ENCODE measurements at regions not wholly inside any gene's neighbourhood (a gene's known extent, or its start where the extent isn't known, plus 50 kb on each side); places are given as distances from the start of the nearest gene placed in this dataset.

DNA sequence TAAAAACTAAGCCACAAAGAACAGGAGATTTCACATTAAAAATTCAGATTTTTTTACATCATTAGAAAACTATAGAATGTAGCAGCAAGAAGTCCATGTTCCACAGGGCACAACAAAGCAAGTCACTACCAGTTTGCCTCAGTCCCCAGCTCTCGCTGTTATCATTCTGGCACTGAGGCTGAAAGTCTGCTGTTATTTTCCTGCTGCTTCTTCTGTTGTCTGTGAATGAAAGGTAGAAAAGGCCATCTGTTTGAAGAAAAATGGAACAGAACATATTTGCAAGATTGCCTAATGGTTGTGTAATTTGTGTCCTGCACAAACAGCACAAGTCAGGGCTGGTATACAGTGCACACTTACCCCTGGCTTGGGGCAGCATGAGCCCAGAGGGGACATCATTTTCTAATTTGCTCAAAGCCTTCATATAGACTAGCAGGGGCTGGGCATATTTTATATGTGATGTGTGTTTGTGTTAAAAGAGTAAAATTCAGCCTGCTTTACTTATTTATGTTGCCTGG lies 105.6 kb upstream of the COG2 start:
- no peak for DNase-seq (ENCODE audit: low spot score)
- POLR2A ChIA-PET (ENCODE audit: low non-redundant PET) = no interaction called here
- Histone ChIP-seq H3K27me3 (replicated peaks; ENCODE audit: insufficient read depth, low read depth, low read length, poor library complexity) (peaks cover 4% of the 10 kb centered on the region), H3K9me3 (ENCODE audit: low read depth, low read length, poor library complexity, severe bottlenecking) (no peaks in the 10 kb centered on the region), H3K4me1 (ENCODE audit: insufficient read depth, low read length, poor library complexity, severe bottlenecking) (no peaks in the 10 kb centered on the region), H3K27ac (ENCODE audit: low read depth, low read length, poor library complexity, severe bottlenecking) (no peak overlapping the region), H3K36me3 (ENCODE audit: insufficient read depth, low read length, poor library complexity, severe bottlenecking) (no peaks in the 10 kb centered on the region), H3K4me3 (ENCODE audit: low read depth, low read length, poor library complexity, severe bottlenecking) (no peak overlapping the region)
- intact Hi-C loops (cut with micrococcal nuclease; ENCODE audit: unreplicated experiment) = no loop called here
- BruUV-seq (replicated peaks) = no TSS peak
- TF ChIP-seq EZH2 (IDR thresholded peaks at IDR 0.05; ENCODE audit: borderline replicate concordance, low read depth, low read length, poor library complexity, severe bottlenecking) = no peak
- TF ChIP-seq, protein P1, sequence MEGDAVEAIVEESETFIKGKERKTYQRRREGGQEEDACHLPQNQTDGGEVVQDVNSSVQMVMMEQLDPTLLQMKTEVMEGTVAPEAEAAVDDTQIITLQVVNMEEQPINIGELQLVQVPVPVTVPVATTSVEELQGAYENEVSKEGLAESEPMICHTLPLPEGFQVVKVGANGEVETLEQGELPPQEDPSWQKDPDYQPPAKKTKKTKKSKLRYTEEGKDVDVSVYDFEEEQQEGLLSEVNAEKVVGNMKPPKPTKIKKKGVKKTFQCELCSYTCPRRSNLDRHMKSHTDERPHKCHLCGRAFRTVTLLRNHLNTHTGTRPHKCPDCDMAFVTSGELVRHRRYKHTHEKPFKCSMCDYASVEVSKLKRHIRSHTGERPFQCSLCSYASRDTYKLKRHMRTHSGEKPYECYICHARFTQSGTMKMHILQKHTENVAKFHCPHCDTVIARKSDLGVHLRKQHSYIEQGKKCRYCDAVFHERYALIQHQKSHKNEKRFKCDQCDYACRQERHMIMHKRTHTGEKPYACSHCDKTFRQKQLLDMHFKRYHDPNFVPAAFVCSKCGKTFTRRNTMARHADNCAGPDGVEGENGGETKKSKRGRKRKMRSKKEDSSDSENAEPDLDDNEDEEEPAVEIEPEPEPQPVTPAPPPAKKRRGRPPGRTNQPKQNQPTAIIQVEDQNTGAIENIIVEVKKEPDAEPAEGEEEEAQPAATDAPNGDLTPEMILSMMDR (conservative IDR thresholded peaks at IDR 0.05; ENCODE audit: low read depth, low read length) = no peak
- CTCF ChIA-PET = no interaction called here

DNA sequence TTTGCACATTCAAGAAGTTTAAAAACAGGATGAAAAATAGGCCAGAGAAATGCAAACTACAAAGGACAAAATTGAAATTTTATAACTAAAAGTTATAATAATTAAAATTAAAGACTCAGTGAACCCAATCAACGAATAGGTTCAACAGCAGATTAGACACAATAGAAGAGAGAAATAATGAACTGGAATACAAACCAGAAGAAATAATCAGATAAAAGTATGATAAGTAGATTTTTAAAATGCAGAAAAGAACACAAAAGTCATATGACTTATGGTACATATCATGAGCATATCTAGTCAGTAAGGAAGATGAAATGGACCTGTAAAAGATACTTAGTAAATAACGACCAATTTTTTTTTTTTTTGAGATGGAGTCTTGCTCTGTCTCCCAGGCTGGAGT lies 108.1 kb upstream of the COG2 start:
- Histone ChIP-seq H3K4me3 (ENCODE audit: low read depth, low read length, poor library complexity, severe bottlenecking) (no peak overlapping the region), H3K36me3 (ENCODE audit: insufficient read depth, low read length, poor library complexity, severe bottlenecking) (no peaks in the 10 kb centered on the region), H3K4me1 (ENCODE audit: insufficient read depth, low read length, poor library complexity, severe bottlenecking) (no peaks in the 10 kb centered on the region), H3K27ac (ENCODE audit: low read depth, low read length, poor library complexity, severe bottlenecking) (no peak overlapping the region), H3K27me3 (replicated peaks; ENCODE audit: insufficient read depth, low read depth, low read length, poor library complexity) (peaks cover 4% of the 10 kb centered on the region), H3K9me3 (ENCODE audit: low read depth, low read length, poor library complexity, severe bottlenecking) (no peaks in the 10 kb centered on the region)
- DNase-seq (ENCODE audit: low spot score) = no peak
- TF ChIP-seq, protein P1 (conservative IDR thresholded peaks at IDR 0.05; ENCODE audit: low read depth, low read length) = no peak
- TF ChIP-seq EZH2 (IDR thresholded peaks at IDR 0.05; ENCODE audit: borderline replicate concordance, low read depth, low read length, poor library complexity, severe bottlenecking) = no peak
- POLR2A ChIA-PET (ENCODE audit: low non-redundant PET) = no interaction called here
- no TSS peak for BruUV-seq (replicated peaks)
- intact Hi-C loops (cut with micrococcal nuclease; ENCODE audit: unreplicated experiment) = no loop called here
- CTCF ChIA-PET = no interaction called here

DNA sequence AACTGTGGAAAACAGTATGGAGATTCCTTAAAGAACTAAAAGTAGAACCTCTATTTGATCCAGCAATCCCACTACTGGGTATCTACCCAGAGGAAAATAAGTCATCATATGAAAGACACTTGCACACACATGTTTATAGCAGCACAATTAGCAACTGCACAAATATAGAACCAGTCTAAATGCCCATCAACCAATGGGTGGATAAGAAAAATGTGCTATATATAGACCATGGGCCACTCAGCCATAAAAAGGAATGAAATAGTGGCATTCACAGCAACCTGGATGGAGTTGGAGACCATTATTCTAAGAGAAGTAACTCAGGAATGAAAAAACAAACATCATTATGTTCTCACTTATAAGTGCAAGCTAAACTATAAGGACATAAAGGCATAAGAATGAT lies 105.0 kb upstream of the PGBD5 start:
- TF ChIP-seq, protein P1 (conservative IDR thresholded peaks at IDR 0.05; ENCODE audit: low read depth, low read length) = no peak
- no peak for TF ChIP-seq EZH2 (IDR thresholded peaks at IDR 0.05; ENCODE audit: borderline replicate concordance, low read depth, low read length, poor library complexity, severe bottlenecking)
- Histone ChIP-seq H3K4me3 (ENCODE audit: low read depth, low read length, poor library complexity, severe bottlenecking) (no peak overlapping the region), H3K27ac (ENCODE audit: low read depth, low read length, poor library complexity, severe bottlenecking) (no peak overlapping the region), H3K36me3 (ENCODE audit: insufficient read depth, low read length, poor library complexity, severe bottlenecking) (no peaks in the 10 kb centered on the region), H3K4me1 (ENCODE audit: insufficient read depth, low read length, poor library complexity, severe bottlenecking) (no peaks in the 10 kb centered on the region), H3K9me3 (ENCODE audit: low read depth, low read length, poor library complexity, severe bottlenecking) (no peaks in the 10 kb centered on the region), H3K27me3 (replicated peaks; ENCODE audit: insufficient read depth, low read depth, low read length, poor library complexity) (peaks cover under 1% of the 10 kb centered on the region)
- POLR2A ChIA-PET (ENCODE audit: low non-redundant PET) = no interaction called here
- no TSS peak for BruUV-seq (replicated peaks)
- no peak for DNase-seq (ENCODE audit: low spot score)
- intact Hi-C loops (cut with micrococcal nuclease; ENCODE audit: unreplicated experiment) = no loop called here
- CTCF ChIA-PET = no interaction called here

Data from A673 (cell line).